DND-41 (cell line): ENCODE measurements at regions not wholly inside any gene's neighbourhood (a gene's known extent, or its start where the extent isn't known, plus 50 kb on each side); places are given as distances from the start of the nearest gene placed in this dataset.

Source experiments
- ATAC-seq: fragments of 200-7000 bp; cut with Tn5 transposase; 3 replicates; pipeline ENCODE4 v1.9.1; 2021; ENCODE audit warnings: low read depth; ENCODE audit not compliant: insufficient read depth
- DNase-seq: peaks from one replicate; pipeline ENCODE4 v3.0.0-alpha.2; 2020
- H2AFZ ChIP-seq: 2 replicates; pipeline ENCODE4 v1.6.0; 2012; ENCODE audit warnings: low read depth, low read length
- H3K27ac ChIP-seq: 2 replicates; pipeline ENCODE4 v1.5.1; 2012; ENCODE audit warnings: low read length, inconsistent platforms
- H3K27me3 ChIP-seq: fragments of 200-600 bp; sonication (generic); 2 replicates; pipeline ENCODE4 v1.6.0; 2012; ENCODE audit warnings: low read length, mild to moderate bottlenecking, inconsistent platforms; ENCODE audit not compliant: insufficient read depth, poor library complexity
- H3K36me3 ChIP-seq: 2 replicates; pipeline ENCODE4 v1.5.1; 2012; ENCODE audit warnings: low read length, inconsistent platforms; ENCODE audit not compliant: insufficient read depth
- H3K4me1 ChIP-seq: 2 replicates; pipeline ENCODE4 v1.5.1; 2012; ENCODE audit warnings: mild to moderate bottlenecking, low read length; ENCODE audit not compliant: insufficient read depth
- H3K4me2 ChIP-seq: 2 replicates; pipeline ENCODE4 v1.6.0; 2012; ENCODE audit warnings: mild to moderate bottlenecking, moderate library complexity, low read length, inconsistent platforms; ENCODE audit not compliant: insufficient read depth
- H3K4me3 ChIP-seq, 2 experiments: fragments of 200-600 bp in 1 of 2; shearing (Covaris generic) in 1 of 2; 2 replicates each; pipeline ENCODE4 v1.5.1; 2012 to 2016; ENCODE audit warnings: inconsistent platforms in 2 of 2, low read length in 2 of 2, mild to moderate bottlenecking in 2 of 2, low read depth in 1 of 2, moderate library complexity in 1 of 2
- H3K79me2 ChIP-seq: 2 replicates; pipeline ENCODE4 v1.6.0; 2012; ENCODE audit warnings: low read length, inconsistent platforms; ENCODE audit not compliant: insufficient read depth
- H3K9ac ChIP-seq: 2 replicates; pipeline ENCODE4 v1.6.0; 2012; ENCODE audit warnings: low read depth, mild to moderate bottlenecking, inconsistent platforms, low read length, moderate library complexity
- H3K9me3 ChIP-seq: 2 replicates; pipeline ENCODE4 v1.5.1; 2012; ENCODE audit warnings: low read length, moderate library complexity, mild to moderate bottlenecking, inconsistent platforms; ENCODE audit not compliant: insufficient read depth, severe bottlenecking
- H4K20me1 ChIP-seq: 2 replicates; pipeline ENCODE4 v1.6.0; 2012; ENCODE audit warnings: low read length; ENCODE audit not compliant: insufficient read depth
- EZH2 ChIP-seq: IDR thresholded peaks from 3 replicates; pipeline ENCODE4 v1.6.1; 2012; ENCODE audit warnings: borderline replicate concordance, low read depth, mild to moderate bottlenecking, moderate library complexity, low read length, inconsistent platforms; ENCODE audit not compliant: severe bottlenecking
- TF ChIP-seq, protein P1 (sequence below): IDR thresholded peaks from 2 replicates; pipeline ENCODE4 v1.5.1; 2012; ENCODE audit warnings: borderline replicate concordance, low read length, moderate library complexity, mild to moderate bottlenecking; ENCODE audit not compliant: poor library complexity, severe bottlenecking; ENCODE audit errors: extremely low read depth

DNA sequence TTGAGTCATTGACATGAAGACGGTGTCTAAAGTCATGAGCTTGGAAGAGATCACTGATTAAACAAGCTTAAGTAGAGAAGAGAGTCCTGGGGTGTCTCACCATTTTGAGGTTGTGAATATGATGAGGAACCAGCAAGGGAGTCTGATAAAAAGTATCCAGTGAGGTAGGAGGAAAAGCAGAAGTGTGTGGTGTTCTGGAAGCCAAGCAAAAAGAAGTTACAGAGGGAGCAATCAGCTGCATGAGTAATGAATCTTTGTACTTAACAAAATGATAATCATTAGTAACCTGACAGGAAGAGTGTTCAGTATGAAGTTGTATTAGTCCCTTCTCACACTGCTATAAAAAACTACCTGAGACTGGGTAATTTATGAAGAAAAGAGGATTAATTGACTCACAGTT, 131.3 kb downstream of the C11orf87 start:
- Histone ChIP-seq H2AFZ (no peak overlapping the region), H3K4me2 (no peak overlapping the region), H3K27me3 (no peaks in the 10 kb centered on the region), H3K4me3 (no peak overlapping the region), H3K79me2 (no peaks in the 10 kb centered on the region), H3K4me1 (no peaks in the 10 kb centered on the region), H3K36me3 (no peaks in the 10 kb centered on the region), H3K9ac (no peak overlapping the region), H4K20me1 (no peaks in the 10 kb centered on the region), H3K27ac (no peak overlapping the region), H3K9me3 (no peaks in the 10 kb centered on the region)
- TF ChIP-seq, protein P1, sequence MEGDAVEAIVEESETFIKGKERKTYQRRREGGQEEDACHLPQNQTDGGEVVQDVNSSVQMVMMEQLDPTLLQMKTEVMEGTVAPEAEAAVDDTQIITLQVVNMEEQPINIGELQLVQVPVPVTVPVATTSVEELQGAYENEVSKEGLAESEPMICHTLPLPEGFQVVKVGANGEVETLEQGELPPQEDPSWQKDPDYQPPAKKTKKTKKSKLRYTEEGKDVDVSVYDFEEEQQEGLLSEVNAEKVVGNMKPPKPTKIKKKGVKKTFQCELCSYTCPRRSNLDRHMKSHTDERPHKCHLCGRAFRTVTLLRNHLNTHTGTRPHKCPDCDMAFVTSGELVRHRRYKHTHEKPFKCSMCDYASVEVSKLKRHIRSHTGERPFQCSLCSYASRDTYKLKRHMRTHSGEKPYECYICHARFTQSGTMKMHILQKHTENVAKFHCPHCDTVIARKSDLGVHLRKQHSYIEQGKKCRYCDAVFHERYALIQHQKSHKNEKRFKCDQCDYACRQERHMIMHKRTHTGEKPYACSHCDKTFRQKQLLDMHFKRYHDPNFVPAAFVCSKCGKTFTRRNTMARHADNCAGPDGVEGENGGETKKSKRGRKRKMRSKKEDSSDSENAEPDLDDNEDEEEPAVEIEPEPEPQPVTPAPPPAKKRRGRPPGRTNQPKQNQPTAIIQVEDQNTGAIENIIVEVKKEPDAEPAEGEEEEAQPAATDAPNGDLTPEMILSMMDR = no peak
- TF ChIP-seq EZH2 = no peak
- ATAC-seq (no peak), DNase-seq (no peak)

DNA sequence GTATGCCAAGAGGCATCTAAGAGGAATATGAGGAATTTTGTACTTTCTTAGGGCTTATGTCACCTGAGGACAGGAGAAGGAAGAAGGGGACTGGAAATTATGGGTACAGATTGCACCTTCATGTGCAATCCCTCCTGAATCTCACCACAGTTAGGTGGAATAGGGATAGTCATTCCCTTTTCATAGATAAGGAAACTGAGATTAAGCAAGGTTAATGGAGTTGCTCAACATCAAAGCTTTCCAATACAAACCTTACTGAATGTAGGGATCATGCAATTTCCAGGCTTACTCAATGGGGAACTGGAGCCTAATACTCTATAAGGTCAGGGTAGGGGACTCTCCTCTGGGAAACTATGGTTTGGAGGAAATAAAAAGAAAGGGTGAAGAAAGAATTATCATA, 133.0 kb downstream of the C11orf87 start:
- no peaks in the 10 kb centered on the region for H3K4me1 ChIP-seq
- no peaks in the 10 kb centered on the region for H3K36me3 ChIP-seq
- DNase-seq = no peak
- H3K27me3 ChIP-seq = no peaks in the 10 kb centered on the region
- no peak overlapping the region for H3K27ac ChIP-seq
- TF ChIP-seq, protein P1 = no peak
- no peak for TF ChIP-seq EZH2
- no peaks in the 10 kb centered on the region for H3K9me3 ChIP-seq
- H3K9ac ChIP-seq = no peak overlapping the region
- no peaks in the 10 kb centered on the region for H4K20me1 ChIP-seq
- no peak overlapping the region for H3K4me2 ChIP-seq
- no peak overlapping the region for H3K4me3 ChIP-seq
- no peaks in the 10 kb centered on the region for H3K79me2 ChIP-seq
- no peak overlapping the region for H2AFZ ChIP-seq
- no peak for ATAC-seq

DNA sequence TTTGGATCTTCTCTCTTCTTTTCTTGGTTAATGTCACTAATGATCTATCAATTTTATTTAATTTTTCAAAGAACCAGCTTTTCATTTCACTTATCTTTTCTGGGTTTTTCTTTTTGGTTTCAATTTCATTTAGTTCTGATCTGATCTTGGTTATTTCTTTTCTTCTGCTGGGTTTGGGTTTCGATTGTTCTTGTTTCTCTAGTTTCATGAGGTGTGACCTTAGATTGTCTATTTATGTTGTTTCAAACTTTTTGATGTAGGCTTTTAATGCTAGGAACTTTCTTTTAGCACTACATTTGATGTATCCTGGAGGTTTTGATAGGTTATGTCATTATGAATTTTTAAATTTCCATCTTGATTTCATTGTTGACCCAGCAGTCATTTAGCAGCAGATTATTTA, 142.3 kb downstream of the C11orf87 start:
- H3K4me1 ChIP-seq = no peaks in the 10 kb centered on the region
- ATAC-seq (no peak), DNase-seq (no peak)
- H3K79me2 ChIP-seq = no peaks in the 10 kb centered on the region
- TF ChIP-seq, protein P1 = no peak
- no peak for TF ChIP-seq EZH2
- no peaks in the 10 kb centered on the region for H3K36me3 ChIP-seq
- H3K4me3 ChIP-seq = no peak overlapping the region
- no peak overlapping the region for H3K27ac ChIP-seq
- H3K27me3 ChIP-seq = no peaks in the 10 kb centered on the region
- H3K4me2 ChIP-seq = no peak overlapping the region
- H3K9ac ChIP-seq = no peak overlapping the region
- H3K9me3 ChIP-seq = no peaks in the 10 kb centered on the region
- H4K20me1 ChIP-seq = no peaks in the 10 kb centered on the region
- no peak overlapping the region for H2AFZ ChIP-seq

DNA sequence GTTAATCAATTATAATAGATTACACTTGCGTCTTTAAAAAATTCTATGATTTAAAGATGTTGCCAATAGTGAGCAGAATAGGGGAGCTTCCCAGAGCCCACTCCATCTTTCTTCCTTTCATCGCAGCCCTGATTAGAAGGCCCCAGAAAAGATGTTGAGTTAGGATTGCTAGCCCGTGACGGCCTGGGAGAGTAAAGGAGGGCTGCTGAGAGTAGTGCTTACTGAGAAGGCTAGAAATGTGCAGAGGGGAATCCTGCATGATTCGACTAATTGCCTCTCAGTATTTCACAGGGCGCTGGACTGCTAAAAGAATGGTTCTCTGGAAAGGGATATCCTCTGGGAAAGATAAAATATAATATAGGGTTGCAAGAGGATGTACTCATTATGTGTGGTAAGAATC, 160.5 kb downstream of the C11orf87 start:
- H4K20me1 ChIP-seq = no peaks in the 10 kb centered on the region
- H3K4me2 ChIP-seq = no peak overlapping the region
- no peaks in the 10 kb centered on the region for H3K27me3 ChIP-seq
- H3K9me3 ChIP-seq = no peaks in the 10 kb centered on the region
- H3K36me3 ChIP-seq = no peaks in the 10 kb centered on the region
- ATAC-seq (no peak), DNase-seq (no peak)
- H2AFZ ChIP-seq = no peak overlapping the region
- no peak overlapping the region for H3K4me3 ChIP-seq
- H3K9ac ChIP-seq = no peak overlapping the region
- no peaks in the 10 kb centered on the region for H3K4me1 ChIP-seq
- no peak for TF ChIP-seq EZH2
- TF ChIP-seq, protein P1 = no peak
- H3K27ac ChIP-seq = no peak overlapping the region
- no peaks in the 10 kb centered on the region for H3K79me2 ChIP-seq
